Gastroesophageal sphincter (tissue), 4 donors: ENCODE measurements at regions not wholly inside any gene's neighbourhood (a gene's known extent, or its start where the extent isn't known, plus 50 kb on each side); places are given as distances from the start of the nearest gene placed in this dataset.

Experiments
- ATAC-seq: fragments of 150-250 bp; one replicate; pipeline ENCODE4 v1.9.1; 2016; ENCODE audit warnings: mild to moderate bottlenecking, moderate library complexity
- H3K27ac ChIP-seq, 4 donors: fragments of 200-600 bp; sonication (generic) in 3 of 4; 1 replicate in 3 of 4; 2 replicates in 1 of 4; pipeline ENCODE4 v1.5.1; 2016 to 2019
- H3K27me3 ChIP-seq: fragments of 200-600 bp; sonication (generic); one replicate; pipeline ENCODE4 v1.5.1; 2019
- H3K36me3 ChIP-seq, 2 donors: fragments of 200-600 bp; sonication (generic); one replicate each; pipeline ENCODE4 v1.5.1; 2019; ENCODE audit warnings: control low read depth in 1 of 2
- H3K4me1 ChIP-seq, 3 donors: fragments of 200-600 bp; sonication (generic); 1 replicate in 2 of 3; 2 replicates in 1 of 3; pipeline ENCODE4 v1.5.1; 2016 to 2019; ENCODE audit warnings: control low read depth in 2 of 3
- H3K4me3 ChIP-seq, 2 donors: fragments of 200-600 bp; sonication (generic); one replicate each; pipeline ENCODE4 v1.5.1; 2019; ENCODE audit warnings: mild to moderate bottlenecking in 1 of 2, moderate library complexity in 1 of 2
- H3K9me3 ChIP-seq, 3 donors: fragments of 200-600 bp; sonication (generic); one replicate each; pipeline ENCODE4 v1.5.1; 2017 to 2019; ENCODE audit warnings: control low read depth in 2 of 3
- EP300 ChIP-seq: sonication (generic); formaldehyde crosslinking; IDR thresholded peaks from one replicate; pipeline ENCODE4 v1.6.1; 2017; ENCODE audit warnings: antibody characterized with exemption, mild to moderate bottlenecking
- POLR2A ChIP-seq, 2 donors: fragments of 450-650 bp; IDR thresholded peaks; one replicate each; pipeline ENCODE4 v1.6.1; 2017; ENCODE audit warnings: antibody characterized with exemption in 2 of 2, mild to moderate bottlenecking in 2 of 2, moderate library complexity in 1 of 2
- POLR2AphosphoS5 ChIP-seq: sonication (generic); formaldehyde crosslinking; IDR thresholded peaks from one replicate; pipeline ENCODE4 v1.6.1; 2017; ENCODE audit warnings: antibody characterized with exemption
- WGBS, 2 donors: methylation state at CpG; one replicate each; pipeline ENCODE4 v1.1.5; 2018; ENCODE audit warnings: low coverage in 1 of 2; 5-methylcytosine and 5-hydroxymethylcytosine counted together
- TF ChIP-seq, protein P1 (sequence below), 4 experiments: fragments of 200-600 bp in 2 of 4; fragments of 450-650 bp in 2 of 4; sonication (generic) in 1 of 4; IDR thresholded peaks; one replicate each; pipeline ENCODE4 v1.5.1; 2017 to 2019; ENCODE audit warnings: antibody characterized with exemption in 4 of 4, mild to moderate bottlenecking in 2 of 4, moderate library complexity in 2 of 4

DNA sequence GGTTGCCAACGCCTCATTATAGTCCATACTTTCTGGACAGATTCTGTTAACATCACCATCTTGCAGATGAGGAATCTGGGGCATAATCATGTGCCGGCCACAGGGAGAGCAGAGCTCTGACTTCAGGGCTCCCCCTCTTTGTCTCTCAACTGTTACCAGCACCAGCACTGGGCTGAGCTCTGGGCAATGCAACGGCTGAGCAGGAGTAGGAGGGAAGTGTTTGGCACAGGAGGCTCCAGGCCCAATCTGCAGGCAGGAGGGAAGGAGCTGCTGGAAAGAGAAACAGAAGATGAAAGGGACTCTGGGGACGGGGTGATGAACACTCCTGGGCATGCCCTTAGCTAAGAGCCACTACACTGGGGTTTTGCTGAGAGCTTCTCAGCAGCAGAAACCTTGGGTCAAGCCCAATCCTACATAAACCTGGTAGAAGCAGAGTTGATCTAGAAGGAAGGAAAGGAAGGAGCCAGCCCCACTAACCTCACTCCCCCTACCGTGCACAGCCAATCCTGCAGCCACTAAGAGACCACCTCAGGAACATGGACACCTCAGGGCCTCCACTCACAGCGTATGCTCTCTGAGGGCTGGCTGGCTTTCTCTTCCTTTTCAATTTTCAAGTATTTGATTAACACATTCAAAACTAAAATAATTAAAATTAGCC lies 73.1 kb upstream of the SPATA12 start:
- Histone ChIP-seq H3K4me1 (peaks cover 0 to 63% (median 22%) of the 10 kb centered on the region in 3 donors), H3K36me3 (no peaks in the 10 kb centered on the region), H3K27me3 (no peaks in the 10 kb centered on the region), H3K27ac (no peak overlapping the region), H3K9me3 (no peaks in the 10 kb centered on the region), H3K4me3 (no peak overlapping the region)
- no peak for TF ChIP-seq POLR2AphosphoS5
- ATAC-seq: no peak
- 67 to 83% methylated on average over 1 to 6 of the region's 6 CpGs for WGBS, 2 donors

DNA sequence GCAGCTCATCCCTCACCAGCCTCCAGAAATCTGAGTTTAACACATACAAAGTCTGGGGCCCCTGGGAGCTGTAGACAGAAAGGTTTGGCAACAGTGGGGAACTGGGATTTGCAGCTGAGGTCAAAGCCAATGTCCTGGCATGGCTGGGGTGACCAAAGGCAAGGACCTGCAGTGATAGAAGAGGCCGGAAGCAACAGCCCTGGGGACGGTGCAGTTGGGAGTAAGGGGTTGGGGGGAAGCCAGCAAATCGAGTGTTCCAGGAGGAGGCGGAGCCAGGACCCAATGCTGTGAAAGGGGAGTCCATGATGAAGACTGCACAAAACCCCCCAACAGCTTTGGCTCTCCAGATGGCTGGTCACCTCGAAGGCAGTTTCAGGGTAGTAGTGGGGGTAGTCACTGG lies 74.1 kb upstream of the SPATA12 start:
- no peaks in the 10 kb centered on the region for H3K36me3 ChIP-seq
- TF ChIP-seq EP300 (no peak), POLR2A (IDR thresholded peaks at IDR 0.05) (no peak), POLR2AphosphoS5 (no peak)
- TF ChIP-seq, protein P1, sequence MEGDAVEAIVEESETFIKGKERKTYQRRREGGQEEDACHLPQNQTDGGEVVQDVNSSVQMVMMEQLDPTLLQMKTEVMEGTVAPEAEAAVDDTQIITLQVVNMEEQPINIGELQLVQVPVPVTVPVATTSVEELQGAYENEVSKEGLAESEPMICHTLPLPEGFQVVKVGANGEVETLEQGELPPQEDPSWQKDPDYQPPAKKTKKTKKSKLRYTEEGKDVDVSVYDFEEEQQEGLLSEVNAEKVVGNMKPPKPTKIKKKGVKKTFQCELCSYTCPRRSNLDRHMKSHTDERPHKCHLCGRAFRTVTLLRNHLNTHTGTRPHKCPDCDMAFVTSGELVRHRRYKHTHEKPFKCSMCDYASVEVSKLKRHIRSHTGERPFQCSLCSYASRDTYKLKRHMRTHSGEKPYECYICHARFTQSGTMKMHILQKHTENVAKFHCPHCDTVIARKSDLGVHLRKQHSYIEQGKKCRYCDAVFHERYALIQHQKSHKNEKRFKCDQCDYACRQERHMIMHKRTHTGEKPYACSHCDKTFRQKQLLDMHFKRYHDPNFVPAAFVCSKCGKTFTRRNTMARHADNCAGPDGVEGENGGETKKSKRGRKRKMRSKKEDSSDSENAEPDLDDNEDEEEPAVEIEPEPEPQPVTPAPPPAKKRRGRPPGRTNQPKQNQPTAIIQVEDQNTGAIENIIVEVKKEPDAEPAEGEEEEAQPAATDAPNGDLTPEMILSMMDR (IDR thresholded peaks at IDR 0.05): no peak
- H3K27me3 ChIP-seq: no peaks in the 10 kb centered on the region
- WGBS, 2 donors: 65 to 69% methylated on average over 5 of the region's 5 CpGs
- no peak overlapping the region for H3K27ac ChIP-seq
- H3K4me3 ChIP-seq: no peak overlapping the region
- H3K4me1 ChIP-seq: peaks cover 0 to 63% (median 22%) of the 10 kb centered on the region in 3 donors
- H3K9me3 ChIP-seq: no peaks in the 10 kb centered on the region
- no peak for ATAC-seq

GRCh38 chr3:56985878-56986277 lies 74.6 kb upstream of the SPATA12 start:
- Histone ChIP-seq H3K4me3 (no peak overlapping the region), H3K36me3 (no peaks in the 10 kb centered on the region), H3K9me3 (no peaks in the 10 kb centered on the region), H3K27me3 (no peaks in the 10 kb centered on the region), H3K4me1 (peaks cover 0 to 63% (median 22%) of the 10 kb centered on the region in 3 donors), H3K27ac (no peak overlapping the region)
- ATAC-seq: no peak
- 40% methylated on average over 1 of the region's 2 CpGs; no CpG with 5 or more reads in 1 of the 2 donors for WGBS, 2 donors
- TF ChIP-seq POLR2A (IDR thresholded peaks at IDR 0.05) (no peak), POLR2AphosphoS5 (no peak), EP300 (no peak)
- TF ChIP-seq, protein P1 (IDR thresholded peaks at IDR 0.05): no peak

- Histone ChIP-seq H3K27ac (peak overlapping the region in 1 of 4 donors; percentile 14), H3K9me3 (no peaks in the 10 kb centered on the region), H3K36me3 (no peaks in the 10 kb centered on the region), H3K4me3 (no peak overlapping the region), H3K27me3 (no peaks in the 10 kb centered on the region), H3K4me1 (peaks cover 0 to 63% (median 22%) of the 10 kb centered on the region in 3 donors)
- ATAC-seq: no peak
- TF ChIP-seq EP300: no peak
- no peak for TF ChIP-seq POLR2A (IDR thresholded peaks at IDR 0.05)
- TF ChIP-seq POLR2AphosphoS5: no peak
- TF ChIP-seq, protein P1 (IDR thresholded peaks at IDR 0.05): no peak
- 93% methylated on average over 7 of the region's 9 CpGs; no CpG with 5 or more reads in 1 of the 2 donors for WGBS, 2 donors
Observed at GRCh38 chr3:56985460-56985859, 75.0 kb upstream of the SPATA12 start.

GRCh38 chr3:56983427-56983826 lies 77.0 kb upstream of the SPATA12 start:
- H3K27ac ChIP-seq: no peak overlapping the region
- no peaks in the 10 kb centered on the region for H3K36me3 ChIP-seq
- ATAC-seq: no peak
- WGBS, 2 donors: 100% methylated on average over 1 of the region's 8 CpGs; no CpG with 5 or more reads in 1 of the 2 donors
- TF ChIP-seq POLR2A (IDR thresholded peaks at IDR 0.05) (no peak), EP300 (no peak), POLR2AphosphoS5 (no peak)
- TF ChIP-seq, protein P1 (IDR thresholded peaks at IDR 0.05): no peak
- no peak overlapping the region for H3K4me3 ChIP-seq
- H3K27me3 ChIP-seq: no peaks in the 10 kb centered on the region
- peaks cover 0 to 43% (median 9%) of the 10 kb centered on the region in 3 donors for H3K4me1 ChIP-seq
- no peaks in the 10 kb centered on the region for H3K9me3 ChIP-seq
